ENCODE measurements at regions not wholly inside any gene's neighbourhood (a gene's known extent, or its start where the extent isn't known, plus 50 kb on each side); places are given as distances from the start of the nearest gene placed in this dataset.

- no peaks in the 10 kb centered on the region for H3K27me3 ChIP-seq (ENCODE audit: insufficient read depth, low read length)
- H3K4me1 ChIP-seq (ENCODE audit: control insufficient read depth in 1 of 2, insufficient read depth in 2 of 2, low read length in 2 of 2), result no peaks in the 10 kb centered on the region
- no peaks in the 10 kb centered on the region for H4K20me1 ChIP-seq (ENCODE audit: insufficient read depth)
- ChIA-PET POLR2A (no interaction called here), RAD21 (ENCODE audit: low non-redundant PET in 1 of 2, low total read pairs in 2 of 2, uncharacterized antibody in 2 of 2, unreplicated experiment in 2 of 2) (no interaction called here), CTCF (no interaction called here)
- H3K4me2 ChIP-seq (ENCODE audit: low read length), result no peak overlapping the region
- H3K79me2 ChIP-seq (ENCODE audit: insufficient read depth, low read length), result no peaks in the 10 kb centered on the region
- no peaks in the 10 kb centered on the region for H3K36me3 ChIP-seq (ENCODE audit: control insufficient read depth in 1 of 2, insufficient read depth in 2 of 2, low read length in 2 of 2)
- peaks cover 0 to 14% of the 10 kb centered on the region in 2 experiments; a peak in 2 of 4 replicates for H3K9me3 ChIP-seq (ENCODE audit: control insufficient read depth in 1 of 2, insufficient read depth in 1 of 2, low read depth in 1 of 2, low read length in 2 of 2)
- no peak for TF ChIP-seq EZH2phosphoT487 (IDR thresholded peaks at IDR 0.05; ENCODE audit: borderline replicate concordance)
- TF ChIP-seq ATF3 (IDR thresholded peaks at IDR 0.05), result no peak
- ATAC-seq (no peak), DNase-seq (ENCODE audit: low read depth, low spot score) (no peak)
- no TSS peak for BruUV-seq (replicated peaks)
- intact Hi-C loops (cut with micrococcal nuclease), result no loop called here
- H2AFZ ChIP-seq (ENCODE audit: low read depth, low read length, poor library complexity, severe bottlenecking), result no peak overlapping the region
- no peak overlapping the region for H3K27ac ChIP-seq (ENCODE audit: low read depth, low read length)
- H3K4me3 ChIP-seq (replicated peaks in 1 of 2; ENCODE audit: low read depth in 1 of 2, low read length in 2 of 2), result no peak overlapping the region
- no peak overlapping the region for H3K9ac ChIP-seq (ENCODE audit: low read length)
- H3K9me2 ChIP-seq (ENCODE audit: insufficient read depth), result no peaks in the 10 kb centered on the region
Observed at GRCh38 chr15:54707805-54708752, 488.7 kb downstream of the RSL24D1 start.

- intact Hi-C loops (cut with micrococcal nuclease), result no loop called here
- TF ChIP-seq SP1 (IDR thresholded peaks at IDR 0.05; ENCODE audit: low read depth), result no peak
- no peaks in the 10 kb centered on the region for H3K36me3 ChIP-seq (ENCODE audit: control insufficient read depth in 1 of 2, insufficient read depth in 2 of 2, low read length in 2 of 2)
- no peaks in the 10 kb centered on the region for H3K4me1 ChIP-seq (ENCODE audit: control insufficient read depth in 1 of 2, insufficient read depth in 2 of 2, low read length in 2 of 2)
- no peak for DNase-seq (ENCODE audit: low read depth, low spot score)
- H4K20me1 ChIP-seq (ENCODE audit: insufficient read depth), result no peaks in the 10 kb centered on the region; the same call in 1 of the 2 replicates
- no peak overlapping the region for H2AFZ ChIP-seq (ENCODE audit: low read depth, low read length, poor library complexity, severe bottlenecking)
- H3K79me2 ChIP-seq (ENCODE audit: insufficient read depth, low read length), result no peaks in the 10 kb centered on the region
- ChIA-PET RAD21 (ENCODE audit: low non-redundant PET in 1 of 2, low total read pairs in 2 of 2, uncharacterized antibody in 2 of 2, unreplicated experiment in 2 of 2) (no interaction called here), CTCF (no interaction called here), POLR2A (no interaction called here)
- H3K27me3 ChIP-seq (ENCODE audit: insufficient read depth, low read length), result no peaks in the 10 kb centered on the region
- BruUV-seq (replicated peaks), result no TSS peak
- no peak overlapping the region for H3K4me2 ChIP-seq (ENCODE audit: low read length)
- peaks cover 9 to 19% of the 10 kb centered on the region in 2 experiments; a peak in 2 of 4 replicates for H3K9me3 ChIP-seq (ENCODE audit: control insufficient read depth in 1 of 2, insufficient read depth in 1 of 2, low read depth in 1 of 2, low read length in 2 of 2)
- ATAC-seq, result no peak
- no peak overlapping the region for H3K9ac ChIP-seq (ENCODE audit: low read length)
- H3K9me2 ChIP-seq (ENCODE audit: insufficient read depth), result no peaks in the 10 kb centered on the region
- no peak overlapping the region for H3K27ac ChIP-seq (ENCODE audit: low read depth, low read length)
- no peak overlapping the region for H3K4me3 ChIP-seq (replicated peaks in 1 of 2; ENCODE audit: low read depth in 1 of 2, low read length in 2 of 2)
Observed at GRCh38 chr15:54687628-54688027, 509.1 kb downstream of the RSL24D1 start.

Data from HCT116 (cell line).